T-cell (primary cell): ENCODE measurements at regions not wholly inside any gene's neighbourhood (a gene's known extent, or its start where the extent isn't known, plus 50 kb on each side); places are given as distances from the start of the nearest gene placed in this dataset.
A peak's percentile ranks its signal among the peaks of the same experiment; 100 is the strongest.

Source experiments
- ATAC-seq, 4 experiments: fragments of 200-7000 bp in 3 of 4; fragments of 150-1000 bp in 1 of 4; cut with Tn5 transposase; replicated peaks in 1 of 4; 1 replicate in 3 of 4; 2 replicates in 1 of 4; pipeline ENCODE4 v1.10.0; 2021; ENCODE audit warnings: moderate library complexity in 3 of 4, mild to moderate bottlenecking in 2 of 4, moderate number of reproducible peaks in 1 of 4
- CTCF ChIA-PET, 2 donors: fragments of 300-600 bp; sonication (Branson Sonifier 250); formaldehyde crosslinking; loops; one replicate each; lab custom pipeline; 2022; ENCODE audit warnings: antibody characterized with exemption in 2 of 2; lab: Charles Lee
- POLR2A ChIA-PET, 2 donors: fragments of 300-600 bp; sonication (Branson Sonifier 250); formaldehyde crosslinking; loops; one replicate each; lab custom pipeline; 2022; ENCODE audit warnings: antibody characterized with exemption in 2 of 2; lab: Charles Lee
- DNase-seq, 35 experiments: peaks; one replicate each; pipeline versions ENCODE4 v3.0.0 to v3.0.0-alpha.2; 2013 to 2023
- H3K27ac ChIP-seq: one replicate; pipeline ENCODE4 v1.5.1; 2013; ENCODE audit warnings: low read length
- H3K27me3 ChIP-seq, 2 experiments: replicated peaks in 1 of 2; 1 replicate in 1 of 2; 2 replicates in 1 of 2; pipeline versions ENCODE4 v1.6.1 to v1.7.0; 2013; ENCODE audit warnings: low read length in 1 of 2, mixed read lengths in 1 of 2; ENCODE audit not compliant: control insufficient read depth in 2 of 2, insufficient read depth in 2 of 2; ENCODE audit errors: extremely low read depth in 1 of 2
- H3K36me3 ChIP-seq, 2 donors: 1 replicate in 1 of 2; 2 replicates in 1 of 2; pipeline versions ENCODE4 v1.6.1 to v1.7.0; 2013; ENCODE audit warnings: low read length in 1 of 2; ENCODE audit not compliant: control insufficient read depth in 2 of 2, insufficient read depth in 1 of 2; ENCODE audit errors: extremely low read depth in 1 of 2
- H3K4me1 ChIP-seq, 2 experiments: 1 replicate in 1 of 2; 2 replicates in 1 of 2; pipeline versions ENCODE4 v1.6.1 to v1.7.0; 2013; ENCODE audit warnings: low read length in 2 of 2, mixed read lengths in 1 of 2; ENCODE audit not compliant: insufficient read depth in 2 of 2, control insufficient read depth in 1 of 2; ENCODE audit errors: extremely low read depth in 1 of 2
- H3K4me3 ChIP-seq, 2 donors: 1 replicate in 1 of 2; 2 replicates in 1 of 2; pipeline versions ENCODE4 v1.5.1 to v1.7.0; 2013; ENCODE audit warnings: mild to moderate bottlenecking in 2 of 2, low read length in 1 of 2, moderate library complexity in 1 of 2; ENCODE audit not compliant: control insufficient read depth in 1 of 2; ENCODE audit errors: extremely low read depth in 1 of 2
- H3K9me3 ChIP-seq: 2 replicates; pipeline ENCODE4 v1.7.0; 2013
- H3K27ac Mint-ChIP-seq, 2 donors: one replicate each; pipeline ENCODE4 v1.8.0; 2020 to 2021; ENCODE audit warnings: mild to moderate bottlenecking in 2 of 2, mixed read lengths in 2 of 2
- H3K27me3 Mint-ChIP-seq, 2 donors: one replicate each; pipeline ENCODE4 v1.8.0; 2021 to 2022; ENCODE audit warnings: mixed read lengths in 2 of 2
- H3K36me3 Mint-ChIP-seq: one replicate; pipeline ENCODE4 v1.8.0; 2021; ENCODE audit warnings: mixed read lengths
- H3K4me1 Mint-ChIP-seq, 3 donors: one replicate each; pipeline ENCODE4 v1.8.0; 2020 to 2022; ENCODE audit warnings: mixed read lengths in 3 of 3, mild to moderate bottlenecking in 1 of 3
- H3K4me3 Mint-ChIP-seq, 3 donors: one replicate each; pipeline ENCODE4 v1.8.0; 2020 to 2022; ENCODE audit warnings: mild to moderate bottlenecking in 3 of 3, mixed read lengths in 3 of 3, moderate library complexity in 3 of 3
- H3K9me3 Mint-ChIP-seq, 3 donors: one replicate each; pipeline ENCODE4 v1.8.0; 2020 to 2022; ENCODE audit warnings: mixed read lengths in 3 of 3
- WGBS: methylation state at CpG from one replicate; pipeline ENCODE4 v1.1.5; 2013; ENCODE audit warnings: missing lambda C conversion rate; ENCODE audit not compliant: insufficient coverage; 5-methylcytosine and 5-hydroxymethylcytosine counted together

DNA sequence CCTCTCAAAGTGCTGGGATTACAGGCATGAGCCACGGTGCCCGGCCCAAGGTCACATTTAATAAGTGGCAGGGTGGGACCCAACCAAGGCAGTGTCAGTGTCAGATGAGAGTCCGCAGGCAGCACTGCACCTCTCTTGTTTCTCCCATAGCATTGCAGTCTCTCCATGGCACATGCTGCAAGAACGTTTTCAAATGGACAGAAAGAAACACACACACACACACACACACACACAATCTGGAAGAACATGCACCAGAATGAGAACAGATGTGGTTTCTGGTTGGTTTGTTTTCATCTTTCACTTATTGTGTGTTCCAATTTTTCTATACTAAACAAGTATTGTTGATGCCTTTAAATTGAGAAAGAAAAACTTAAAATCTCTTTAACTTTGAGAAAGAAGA, 126.5 kb downstream of the SYF2 start:
- DNase-seq (no peak), ATAC-seq (no peak)
- Histone ChIP-seq H3K4me1 (peaks cover 12 to 46% of the 10 kb centered on the region in 2 experiments), H3K9me3 (peaks cover 3% of the 10 kb centered on the region), H3K27ac (no peak overlapping the region), H3K36me3 (peaks cover 0 to 2% of the 10 kb centered on the region in 2 donors), H3K27me3 (peaks cover 0 to 8% of the 10 kb centered on the region in 2 experiments), H3K4me3 (no peak overlapping the region)
- 100% methylated on average over 2 of the region's 4 CpGs for WGBS
- H3K9me3 Mint-ChIP-seq, result peaks cover 0 to 10% (median 9%) of the 10 kb centered on the region in 3 donors
- POLR2A ChIA-PET, result interaction anchor here in 1 of 2 donors (0.6 kb wide), 1 partner anchor 12 kb away, joined by 3 read pairs; no protein-coding TSS in a partner anchor
- no peak overlapping the region for H3K27ac Mint-ChIP-seq
- H3K4me3 Mint-ChIP-seq, result no peak overlapping the region
- H3K4me1 Mint-ChIP-seq, result peaks cover 27 to 37% (median 28%) of the 10 kb centered on the region in 3 donors
- H3K36me3 Mint-ChIP-seq, result peaks cover 8% of the 10 kb centered on the region
- peaks cover 0 to 3% of the 10 kb centered on the region in 2 donors for H3K27me3 Mint-ChIP-seq
- CTCF ChIA-PET, result interaction anchor here in 1 of 2 donors (0.6 kb wide), 1 partner anchor 44 kb away, joined by 3 read pairs; no protein-coding TSS in a partner anchor

DNA sequence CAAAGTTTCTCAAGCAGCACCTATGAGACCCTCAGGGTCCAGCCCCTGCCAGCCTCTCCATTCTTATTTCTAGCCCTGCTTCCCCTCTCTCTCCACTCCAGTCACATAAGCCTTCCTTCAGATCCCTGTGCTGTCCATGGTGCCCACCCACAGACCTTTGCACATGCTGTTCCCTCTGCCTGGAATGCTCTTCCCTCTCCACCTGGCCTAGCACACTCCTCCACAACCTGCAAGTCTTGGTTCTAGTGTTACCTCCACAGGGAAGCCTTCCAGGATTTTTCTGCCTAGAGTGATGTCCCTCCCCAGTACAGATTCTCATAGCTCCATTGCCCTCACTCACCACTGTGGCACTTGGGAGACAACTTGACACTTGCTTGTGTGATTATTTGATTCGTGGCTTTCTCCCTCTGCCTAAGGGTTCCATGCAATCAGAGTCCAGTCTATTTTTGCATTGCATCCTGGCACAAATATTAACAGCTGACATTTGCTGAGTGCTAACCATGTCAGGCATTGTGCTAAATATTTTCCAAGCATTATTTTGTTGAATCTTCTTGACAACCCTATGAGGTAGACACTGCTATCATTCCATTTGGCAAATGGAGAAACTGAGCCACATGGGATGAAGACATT, 127.3 kb downstream of the SYF2 start:
- no peak for DNase-seq
- Histone ChIP-seq H3K36me3 (peaks cover 0 to 2% of the 10 kb centered on the region in 2 donors), H3K27me3 (peaks cover 0 to 8% of the 10 kb centered on the region in 2 experiments), H3K4me3 (no peak overlapping the region), H3K4me1 (peaks cover 16 to 50% of the 10 kb centered on the region in 2 experiments), H3K27ac (no peak overlapping the region), H3K9me3 (peaks cover 3% of the 10 kb centered on the region)
- Mint-ChIP-seq H3K9me3 (peaks cover 0 to 10% (median 9%) of the 10 kb centered on the region in 3 donors), H3K27me3 (peaks cover 0 to 3% of the 10 kb centered on the region in 2 donors), H3K36me3 (peaks cover 8% of the 10 kb centered on the region), H3K4me3 (no peak overlapping the region), H3K4me1 (peaks cover 35 to 45% (median 36%) of the 10 kb centered on the region in 3 donors), H3K27ac (peak overlapping the region in 1 of 2 donors; percentile 32)
- ATAC-seq, result no peak
- CTCF ChIA-PET, result interaction anchor here in 1 of 2 donors (0.6 kb wide), 2 partner anchors 45 to 52 kb away, joined by 3 read pairs; no protein-coding TSS in a partner anchor
- POLR2A ChIA-PET, result interaction anchor here (0.6 to 0.7 kb wide), 2 partner anchors 13 to 641 kb away, joined by 3 to 4 read pairs; no protein-coding TSS in a partner anchor
- WGBS, result no CpG with 5 or more reads among the region's 1 CpG

DNA sequence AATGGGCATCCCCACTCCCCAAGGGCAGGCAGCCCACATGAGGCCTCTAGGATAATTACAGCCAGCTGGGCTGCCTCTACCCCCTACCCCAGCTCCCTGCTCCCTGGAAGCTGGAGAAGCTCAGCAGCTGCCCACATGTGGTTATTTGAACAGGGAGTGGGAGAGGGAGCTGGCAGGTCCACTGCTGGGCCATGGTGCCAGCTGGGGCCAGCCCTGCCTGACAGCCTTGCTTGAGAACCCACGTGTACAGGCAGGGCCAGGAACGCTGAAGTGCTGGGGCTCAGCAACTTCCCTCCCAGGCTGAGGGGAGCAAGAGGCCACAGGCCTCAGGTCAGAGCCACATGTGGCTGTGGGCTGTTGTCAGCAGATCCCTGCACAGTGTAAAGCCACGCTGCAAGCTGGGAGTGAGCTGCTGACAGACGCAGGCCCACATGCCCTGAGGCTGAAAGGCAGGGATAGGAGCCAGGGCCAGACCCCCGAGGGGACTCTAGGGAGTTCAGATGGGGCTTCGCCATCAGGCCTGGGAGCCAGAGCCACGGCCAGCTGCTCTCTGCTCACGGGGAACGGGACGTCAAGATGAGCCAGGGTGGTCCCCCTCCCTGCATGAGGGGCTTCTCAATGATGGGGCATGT, 129.0 kb downstream of the SYF2 start:
- no peak for ATAC-seq
- no peaks in the 10 kb centered on the region for H3K36me3 Mint-ChIP-seq
- H3K36me3 ChIP-seq, result no peaks in the 10 kb centered on the region
- peaks cover 23 to 56% of the 10 kb centered on the region in 2 experiments for H3K4me1 ChIP-seq
- H3K9me3 ChIP-seq, result no peaks in the 10 kb centered on the region
- WGBS, result 85% methylated on average over 10 of the region's 10 CpGs
- peaks cover 0 to 8% of the 10 kb centered on the region in 2 experiments for H3K27me3 ChIP-seq
- no peak overlapping the region for H3K4me3 ChIP-seq
- CTCF ChIA-PET, result no interaction called here
- H3K9me3 Mint-ChIP-seq, result no peaks in the 10 kb centered on the region
- no peak overlapping the region for H3K27ac ChIP-seq
- POLR2A ChIA-PET, result no interaction called here
- peaks cover 41 to 50% (median 42%) of the 10 kb centered on the region in 3 donors for H3K4me1 Mint-ChIP-seq
- H3K27ac Mint-ChIP-seq, result no peak overlapping the region
- DNase-seq, result no peak
- no peak overlapping the region for H3K4me3 Mint-ChIP-seq
- H3K27me3 Mint-ChIP-seq, result peaks cover 0 to 3% of the 10 kb centered on the region in 2 donors

DNA sequence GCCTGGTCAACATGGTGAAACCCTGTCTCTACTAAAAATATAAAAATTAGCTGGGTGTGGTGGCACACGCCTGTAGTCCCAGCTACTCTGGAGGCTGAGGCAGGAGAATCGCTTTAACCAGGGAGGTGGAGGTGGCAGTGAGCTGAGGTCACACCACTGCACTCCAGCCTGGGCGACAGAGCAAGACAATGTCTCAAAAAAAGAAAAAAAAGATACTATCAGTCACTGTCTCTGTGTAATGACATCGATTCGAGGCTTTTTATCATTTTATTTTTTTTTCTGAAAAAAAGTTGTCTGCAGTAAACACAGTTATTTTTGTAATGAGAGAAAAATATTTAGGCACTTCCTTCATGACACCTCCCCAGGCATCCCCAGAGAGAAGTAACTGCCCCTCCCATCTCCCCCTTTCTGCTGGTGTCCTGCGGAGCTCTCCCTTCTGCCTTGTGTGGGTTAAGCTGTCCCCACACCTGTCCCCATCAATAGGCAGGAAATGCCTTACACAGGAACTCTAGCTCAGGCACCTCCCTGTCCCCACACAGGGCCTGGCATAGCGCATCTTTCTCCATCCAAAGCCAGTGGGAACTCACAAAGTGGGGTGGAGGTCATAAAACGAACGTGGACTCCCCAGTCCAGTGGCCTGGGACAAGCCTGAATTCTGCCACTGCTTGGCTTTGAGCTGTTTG, 132.0 kb downstream of the SYF2 start:
- Mint-ChIP-seq H3K9me3 (no peaks in the 10 kb centered on the region), H3K27me3 (peaks cover 0 to 3% of the 10 kb centered on the region in 2 donors), H3K27ac (peak overlapping the region; percentile 79 to 88), H3K36me3 (no peaks in the 10 kb centered on the region), H3K4me3 (peak overlapping the region in 2 of 3 donors; percentile 11 to 62), H3K4me1 (peaks cover 57 to 67% (median 60%) of the 10 kb centered on the region in 3 donors)
- peak in 1 of 4 experiments; percentile 46 for ATAC-seq
- Histone ChIP-seq H3K9me3 (no peaks in the 10 kb centered on the region), H3K27ac (peak overlapping the region; percentile 50), H3K4me3 (no peak overlapping the region), H3K36me3 (no peaks in the 10 kb centered on the region), H3K4me1 (peaks cover 20 to 71% of the 10 kb centered on the region in 2 experiments), H3K27me3 (peaks cover 0 to 8% of the 10 kb centered on the region in 2 experiments)
- ChIA-PET CTCF (interaction anchor here (0.7 to 2.2 kb wide), 10 partner anchors 9 to 270 kb away, joined by 3 to 11 read pairs (median 4); partner anchors contain the start of gene RUNX3 (in 1 of the 2)), POLR2A (interaction anchor here in 1 of 2 donors (0.5 to 1.1 kb wide), 3 partner anchors 35 to 368 kb away, joined by 3 to 4 read pairs (median 3); no protein-coding TSS in a partner anchor)
- DNase-seq, result peak in 2 of 35 experiments; percentile 13 to 53
- 48% methylated on average over 3 of the region's 9 CpGs for WGBS

DNA sequence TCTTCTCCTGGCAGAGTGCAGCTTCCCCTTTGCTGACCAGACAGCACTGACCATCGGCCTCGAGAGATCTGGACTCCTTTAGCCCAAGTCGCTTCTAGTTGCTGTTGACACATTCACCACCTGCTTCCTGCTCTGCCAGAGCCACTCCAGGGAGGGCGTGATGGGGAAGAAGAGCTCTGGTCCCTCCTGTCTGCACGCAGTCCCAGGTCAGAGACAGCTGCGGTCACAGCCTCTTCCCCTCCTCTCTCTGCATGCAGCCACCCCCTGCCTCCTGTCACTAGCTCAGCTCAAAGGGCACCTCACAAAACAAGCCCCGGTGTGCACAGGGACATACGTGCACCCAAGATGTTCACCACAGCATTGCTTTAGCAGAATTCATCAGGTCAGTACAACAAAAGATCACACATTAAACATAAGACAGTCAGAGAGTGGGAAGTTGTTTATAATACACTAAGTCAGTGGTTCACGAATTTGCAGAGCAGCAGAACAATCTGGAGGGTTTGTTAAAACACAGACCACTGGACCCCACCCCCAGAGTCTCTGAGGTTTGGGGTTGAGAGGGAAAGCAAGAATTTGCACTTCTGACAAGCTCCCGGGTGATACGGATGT, 132.9 kb downstream of the SYF2 start:
- Mint-ChIP-seq H3K9me3 (no peaks in the 10 kb centered on the region), H3K4me1 (peaks cover 66 to 68% (median 67%) of the 10 kb centered on the region in 3 donors), H3K36me3 (no peaks in the 10 kb centered on the region), H3K4me3 (peak overlapping the region; percentile 49 to 62 (median 56)), H3K27ac (peak overlapping the region; percentile 84 to 88), H3K27me3 (no peaks in the 10 kb centered on the region)
- Histone ChIP-seq H3K27me3 (peaks cover 0 to 8% of the 10 kb centered on the region in 2 experiments), H3K9me3 (no peaks in the 10 kb centered on the region), H3K4me1 (peaks cover 24 to 79% of the 10 kb centered on the region in 2 experiments), H3K27ac (peak overlapping the region; percentile 50), H3K36me3 (no peaks in the 10 kb centered on the region), H3K4me3 (peak overlapping the region; percentile 3 to 30)
- POLR2A ChIA-PET, result interaction anchor here in 1 of 2 donors (0.5 to 0.6 kb wide), 2 partner anchors 856 to 1992 kb away, joined by 3 to 5 read pairs; no protein-coding TSS in a partner anchor
- peak in 31 of 35 experiments; percentile 10 to 64 (median 33) for DNase-seq
- 20% methylated on average over 1 of the region's 11 CpGs for WGBS
- CTCF ChIA-PET, result interaction anchor here in 1 of 2 donors (0.7 to 2.2 kb wide), 6 partner anchors 35 to 164 kb away, joined by 3 to 11 read pairs (median 4); no protein-coding TSS in a partner anchor
- peak; percentile 20 to 63 (median 60) for ATAC-seq
